ENCODE measurements at regions not wholly inside any gene's neighbourhood (a gene's known extent, or its start where the extent isn't known, plus 50 kb on each side); places are given as distances from the start of the nearest gene placed in this dataset.

GRCh38 chr2:16135196-16135912 is 195.0 kb downstream of the MYCN start:
- DNase-seq (ENCODE audit: low spot score): no peak

GRCh38 chr2:16134436-16135165 is 194.3 kb downstream of the MYCN start:
- no peak for DNase-seq (ENCODE audit: low spot score)

- DNase-seq (ENCODE audit: low spot score): no peak
These were observed 190.6 kb downstream of the MYCN start for GRCh38 chr2:16130906-16131400.

- no peak for DNase-seq (ENCODE audit: low spot score)
These were observed 190.2 kb downstream of the MYCN start for GRCh38 chr2:16130541-16130880.

GRCh38 chr2:16129716-16130540 is 189.6 kb downstream of the MYCN start:
- no peak for DNase-seq (ENCODE audit: low spot score)

GRCh38 chr2:16128746-16129610 is 188.6 kb downstream of the MYCN start:
- no peak for DNase-seq (ENCODE audit: low spot score)

GRCh38 chr2:16127958-16128357 is 187.6 kb downstream of the MYCN start:
- DNase-seq (ENCODE audit: low spot score): no peak

GRCh38 chr2:16127276-16127940 is 187.1 kb downstream of the MYCN start:
- DNase-seq (ENCODE audit: low spot score): no peak

GRCh38 chr2:16126517-16127275 is 186.3 kb downstream of the MYCN start:
- DNase-seq (ENCODE audit: low spot score): no peak

- no peak for DNase-seq (ENCODE audit: low spot score)
These were observed 185.5 kb downstream of the MYCN start for GRCh38 chr2:16125614-16126516.

GRCh38 chr2:16124881-16125613 is 184.7 kb downstream of the MYCN start:
- DNase-seq (ENCODE audit: low spot score): no peak

- DNase-seq (ENCODE audit: low spot score): no peak
These were observed 183.8 kb downstream of the MYCN start for GRCh38 chr2:16123856-16124780.

GRCh38 chr2:16123421-16123820 is 183.1 kb downstream of the MYCN start:
- DNase-seq (ENCODE audit: low spot score): no peak

GRCh38 chr2:16122556-16122955 is 182.2 kb downstream of the MYCN start:
- no peak for DNase-seq (ENCODE audit: low spot score)

GRCh38 chr2:16121986-16122390 is 181.6 kb downstream of the MYCN start:
- DNase-seq (ENCODE audit: low spot score): no peak

- DNase-seq (ENCODE audit: low spot score): no peak
These were observed 181.1 kb downstream of the MYCN start for GRCh38 chr2:16121231-16121985.

Measured in NAMALWA (cell line).